ENCODE measurements at regions not wholly inside any gene's neighbourhood (a gene's known extent, or its start where the extent isn't known, plus 50 kb on each side); places are given as distances from the start of the nearest gene placed in this dataset.

DNA sequence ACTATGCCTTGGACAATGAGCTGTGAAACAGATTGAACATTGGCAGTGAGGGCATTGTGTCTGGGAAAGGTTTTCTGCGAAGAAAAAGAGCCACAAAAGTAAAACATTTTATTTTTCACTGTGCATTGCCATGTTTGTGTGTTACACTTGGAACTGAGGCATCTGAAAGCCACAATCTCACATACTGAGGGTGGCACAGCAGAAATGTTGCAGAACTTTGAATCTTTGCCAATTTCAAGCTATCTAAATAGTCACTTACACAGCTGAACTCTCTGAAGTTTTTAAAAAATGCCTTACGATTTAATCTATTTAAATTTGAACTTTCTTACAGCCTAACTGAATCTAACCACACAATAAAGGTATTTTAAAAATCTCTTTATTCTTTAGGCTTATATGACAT is 154.1 kb upstream of the GRM7 start:
- no peak overlapping the region for H3K4me3 Mint-ChIP-seq
- no peak for TF ChIP-seq CTCF (IDR thresholded peaks at IDR 0.05)
- no peaks in the 10 kb centered on the region for H3K36me3 Mint-ChIP-seq (ENCODE audit: low read depth)
- no peaks in the 10 kb centered on the region for H3K4me1 Mint-ChIP-seq
- H3K27ac Mint-ChIP-seq = no peak overlapping the region
- H3K9me3 Mint-ChIP-seq = no peaks in the 10 kb centered on the region
- no peak for DNase-seq
- no peaks in the 10 kb centered on the region for H3K27me3 Mint-ChIP-seq (ENCODE audit: low read depth, poor library complexity)

DNA sequence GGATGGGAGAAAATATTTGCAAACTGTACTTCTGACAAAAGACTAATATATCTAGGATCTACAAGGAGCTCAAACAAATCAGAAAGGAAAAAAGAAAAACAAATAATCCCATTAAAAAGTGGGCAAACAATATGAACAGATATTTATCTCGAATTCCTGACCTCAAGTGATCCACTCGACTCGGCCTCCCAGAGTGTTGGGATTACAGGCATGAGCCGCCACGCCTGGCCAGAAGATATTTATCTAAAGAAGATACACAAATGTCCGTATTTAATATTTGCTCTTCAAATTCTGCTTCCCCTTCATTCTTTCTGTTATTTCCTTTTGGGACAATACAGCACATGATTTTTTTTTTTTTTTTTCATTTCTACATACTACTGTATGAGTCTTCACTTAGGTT is 151.7 kb upstream of the GRM7 start:
- DNase-seq = no peak
- H3K36me3 Mint-ChIP-seq (ENCODE audit: low read depth) = no peaks in the 10 kb centered on the region
- H3K27me3 Mint-ChIP-seq (ENCODE audit: low read depth, poor library complexity) = no peaks in the 10 kb centered on the region
- no peak overlapping the region for H3K4me3 Mint-ChIP-seq
- H3K9me3 Mint-ChIP-seq = no peaks in the 10 kb centered on the region
- no peak for TF ChIP-seq CTCF (IDR thresholded peaks at IDR 0.05)
- H3K4me1 Mint-ChIP-seq = no peaks in the 10 kb centered on the region
- no peak overlapping the region for H3K27ac Mint-ChIP-seq

- no peaks in the 10 kb centered on the region for H3K27me3 Mint-ChIP-seq (ENCODE audit: low read depth, poor library complexity)
- H3K27ac Mint-ChIP-seq = no peak overlapping the region
- no peak for DNase-seq
- H3K4me3 Mint-ChIP-seq = no peak overlapping the region
- TF ChIP-seq CTCF (IDR thresholded peaks at IDR 0.05) = no peak
- H3K9me3 Mint-ChIP-seq = no peaks in the 10 kb centered on the region
- H3K4me1 Mint-ChIP-seq = no peaks in the 10 kb centered on the region
- no peaks in the 10 kb centered on the region for H3K36me3 Mint-ChIP-seq (ENCODE audit: low read depth)
Observed at GRCh38 chr3:6714962-6715361, 146.0 kb upstream of the GRM7 start.

DNA sequence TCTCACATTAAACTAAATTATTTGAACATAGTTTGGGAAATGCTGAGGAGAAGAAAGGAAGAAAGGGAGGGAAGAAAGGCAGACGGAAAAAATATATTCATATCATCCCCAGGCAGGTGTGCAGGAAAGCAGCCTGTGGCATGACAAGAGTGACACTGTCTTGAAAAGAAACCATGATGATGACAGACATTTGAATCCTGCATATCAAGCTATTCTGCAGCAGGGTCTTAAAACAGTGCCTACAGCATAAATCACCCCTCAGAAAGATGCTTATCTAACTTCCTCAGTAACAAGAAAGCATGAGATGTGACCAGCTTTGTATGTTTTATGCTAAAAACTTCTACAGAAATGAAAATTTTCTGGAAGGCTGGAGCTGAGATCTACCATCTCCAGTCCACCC is 144.5 kb upstream of the GRM7 start:
- Mint-ChIP-seq H3K27me3 (ENCODE audit: low read depth, poor library complexity) (no peaks in the 10 kb centered on the region), H3K36me3 (ENCODE audit: low read depth) (no peaks in the 10 kb centered on the region), H3K4me1 (no peaks in the 10 kb centered on the region), H3K27ac (no peak overlapping the region), H3K4me3 (no peak overlapping the region), H3K9me3 (no peaks in the 10 kb centered on the region)
- DNase-seq = no peak
- TF ChIP-seq CTCF (IDR thresholded peaks at IDR 0.05) = no peak

DNA sequence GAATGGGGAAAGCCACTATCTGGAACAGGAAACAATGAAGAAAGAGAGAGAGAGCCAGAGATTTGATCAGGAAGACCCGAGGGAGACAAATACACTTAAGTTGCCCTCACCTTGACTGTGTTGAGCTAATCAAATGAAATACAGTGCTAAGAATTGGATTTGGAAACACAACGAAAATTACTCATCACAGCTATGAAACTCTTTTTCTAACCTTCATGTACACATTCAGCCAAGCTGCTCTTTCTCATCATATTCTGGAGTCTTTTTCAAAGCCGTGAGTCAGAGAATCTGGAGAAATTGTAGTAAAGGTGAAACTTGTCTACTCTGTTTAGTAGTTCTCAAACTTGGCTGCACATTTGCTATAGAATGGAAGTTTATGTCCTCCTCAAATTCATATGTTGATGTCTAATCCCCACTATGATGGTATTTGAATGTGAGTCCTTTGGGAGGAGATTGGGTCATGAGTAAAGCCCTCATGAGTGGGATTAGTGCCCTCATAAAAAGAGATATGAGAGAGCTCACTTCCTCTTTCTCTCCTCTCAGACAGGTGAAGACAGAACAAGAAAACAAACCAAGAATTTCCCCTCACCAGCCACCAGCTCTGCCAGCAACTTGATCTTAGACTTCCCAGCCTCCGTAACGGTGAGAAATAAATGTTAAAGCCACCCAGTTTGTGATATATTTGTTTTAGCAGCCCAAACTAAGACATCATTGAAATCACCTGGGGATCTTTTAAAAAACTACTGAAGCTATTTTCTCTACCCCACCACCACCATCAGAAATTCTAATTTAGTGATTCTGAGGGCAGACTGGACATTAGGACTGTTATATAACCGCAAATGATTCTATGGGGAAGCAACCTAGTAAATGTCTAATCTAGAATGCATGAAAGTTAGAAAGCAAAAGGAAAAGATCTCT is 143.6 kb upstream of the GRM7 start:
- Mint-ChIP-seq H3K27me3 (ENCODE audit: low read depth, poor library complexity) (no peaks in the 10 kb centered on the region), H3K9me3 (no peaks in the 10 kb centered on the region), H3K4me1 (no peaks in the 10 kb centered on the region), H3K27ac (no peak overlapping the region), H3K36me3 (ENCODE audit: low read depth) (no peaks in the 10 kb centered on the region), H3K4me3 (no peak overlapping the region)
- no peak for DNase-seq
- no peak for TF ChIP-seq CTCF (IDR thresholded peaks at IDR 0.05)

- H3K27ac Mint-ChIP-seq = no peak overlapping the region
- no peak for TF ChIP-seq CTCF (IDR thresholded peaks at IDR 0.05)
- H3K4me1 Mint-ChIP-seq = no peaks in the 10 kb centered on the region
- DNase-seq = no peak
- H3K9me3 Mint-ChIP-seq = no peaks in the 10 kb centered on the region
- no peaks in the 10 kb centered on the region for H3K27me3 Mint-ChIP-seq (ENCODE audit: low read depth, poor library complexity)
- H3K4me3 Mint-ChIP-seq = no peak overlapping the region
- H3K36me3 Mint-ChIP-seq (ENCODE audit: low read depth) = no peaks in the 10 kb centered on the region
Observed at GRCh38 chr3:6719999-6720398, 140.9 kb upstream of the GRM7 start.

All from nephron progenitor cell (in vitro differentiated cells).